WTC11 (cell line): ENCODE measurements at regions not wholly inside any gene's neighbourhood (a gene's known extent, or its start where the extent isn't known, plus 50 kb on each side); places are given as distances from the start of the nearest gene placed in this dataset.

ENCODE experiments used
- ATF1 ChIP-seq: sonication (generic); formaldehyde crosslinking; IDR thresholded peaks from 2 replicates; pipeline ENCODE4 v1.8.1; 2023; ENCODE audit warnings: mild to moderate bottlenecking, moderate library complexity, missing genetic modification reagents
- CTCF ChIP-seq: fragments of 200-600 bp; IDR thresholded peaks from 2 replicates; pipeline ENCODE4 v1.8.0; 2022; ENCODE audit warnings: antibody characterized with exemption
- TF ChIP-seq, protein P1 (sequence below): sonication (generic); formaldehyde crosslinking; IDR thresholded peaks from 2 replicates; pipeline ENCODE4 v1.8.0; 2022; ENCODE audit warnings: missing genetic modification reagents
- TF ChIP-seq, protein P2 (sequence below): sonication (generic); formaldehyde crosslinking; IDR thresholded peaks from 2 replicates; pipeline ENCODE4 v1.8.1; 2022; ENCODE audit warnings: low read depth, missing genetic modification reagents, borderline replicate concordance

DNA sequence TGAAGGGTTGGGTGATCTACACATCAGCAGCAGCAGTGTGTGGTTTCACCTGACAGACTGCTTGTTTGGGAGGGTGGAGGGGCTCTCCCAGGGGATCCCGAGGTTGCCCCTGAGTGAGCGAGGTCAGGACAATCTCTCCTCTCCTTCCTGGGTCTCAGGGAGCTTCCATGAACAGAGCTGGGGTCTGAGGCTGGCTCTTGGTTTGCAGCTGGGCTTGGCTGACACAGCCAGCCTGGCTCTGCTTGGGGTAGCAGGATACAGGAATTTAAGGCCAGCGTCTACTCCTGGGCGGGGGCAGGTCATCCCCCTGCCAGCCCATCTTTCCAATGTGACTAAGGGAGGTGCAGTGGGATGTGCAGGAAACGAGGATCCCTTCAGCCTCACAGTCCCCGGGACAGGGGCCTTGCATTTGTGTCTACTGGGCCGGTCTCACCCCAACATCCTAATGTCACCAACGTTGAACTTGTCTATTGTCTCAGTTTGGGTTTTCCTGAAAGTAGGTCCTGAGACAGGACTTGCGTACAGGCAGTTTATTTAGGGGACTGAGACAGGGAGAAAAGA is 262.6 kb upstream of the HDAC4 start:
- no peak for TF ChIP-seq CTCF
- TF ChIP-seq, protein P1, sequence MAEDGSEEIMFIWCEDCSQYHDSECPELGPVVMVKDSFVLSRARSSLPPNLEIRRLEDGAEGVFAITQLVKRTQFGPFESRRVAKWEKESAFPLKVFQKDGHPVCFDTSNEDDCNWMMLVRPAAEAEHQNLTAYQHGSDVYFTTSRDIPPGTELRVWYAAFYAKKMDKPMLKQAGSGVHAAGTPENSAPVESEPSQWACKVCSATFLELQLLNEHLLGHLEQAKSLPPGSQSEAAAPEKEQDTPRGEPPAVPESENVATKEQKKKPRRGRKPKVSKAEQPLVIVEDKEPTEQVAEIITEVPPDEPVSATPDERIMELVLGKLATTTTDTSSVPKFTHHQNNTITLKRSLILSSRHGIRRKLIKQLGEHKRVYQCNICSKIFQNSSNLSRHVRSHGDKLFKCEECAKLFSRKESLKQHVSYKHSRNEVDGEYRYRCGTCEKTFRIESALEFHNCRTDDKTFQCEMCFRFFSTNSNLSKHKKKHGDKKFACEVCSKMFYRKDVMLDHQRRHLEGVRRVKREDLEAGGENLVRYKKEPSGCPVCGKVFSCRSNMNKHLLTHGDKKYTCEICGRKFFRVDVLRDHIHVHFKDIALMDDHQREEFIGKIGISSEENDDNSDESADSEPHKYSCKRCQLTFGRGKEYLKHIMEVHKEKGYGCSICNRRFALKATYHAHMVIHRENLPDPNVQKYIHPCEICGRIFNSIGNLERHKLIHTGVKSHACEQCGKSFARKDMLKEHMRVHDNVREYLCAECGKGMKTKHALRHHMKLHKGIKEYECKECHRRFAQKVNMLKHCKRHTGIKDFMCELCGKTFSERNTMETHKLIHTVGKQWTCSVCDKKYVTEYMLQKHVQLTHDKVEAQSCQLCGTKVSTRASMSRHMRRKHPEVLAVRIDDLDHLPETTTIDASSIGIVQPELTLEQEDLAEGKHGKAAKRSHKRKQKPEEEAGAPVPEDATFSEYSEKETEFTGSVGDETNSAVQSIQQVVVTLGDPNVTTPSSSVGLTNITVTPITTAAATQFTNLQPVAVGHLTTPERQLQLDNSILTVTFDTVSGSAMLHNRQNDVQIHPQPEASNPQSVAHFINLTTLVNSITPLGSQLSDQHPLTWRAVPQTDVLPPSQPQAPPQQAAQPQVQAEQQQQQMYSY: no peak
- TF ChIP-seq ATF1 (CRISPR knock-in tag): no peak
- TF ChIP-seq, protein P2, sequence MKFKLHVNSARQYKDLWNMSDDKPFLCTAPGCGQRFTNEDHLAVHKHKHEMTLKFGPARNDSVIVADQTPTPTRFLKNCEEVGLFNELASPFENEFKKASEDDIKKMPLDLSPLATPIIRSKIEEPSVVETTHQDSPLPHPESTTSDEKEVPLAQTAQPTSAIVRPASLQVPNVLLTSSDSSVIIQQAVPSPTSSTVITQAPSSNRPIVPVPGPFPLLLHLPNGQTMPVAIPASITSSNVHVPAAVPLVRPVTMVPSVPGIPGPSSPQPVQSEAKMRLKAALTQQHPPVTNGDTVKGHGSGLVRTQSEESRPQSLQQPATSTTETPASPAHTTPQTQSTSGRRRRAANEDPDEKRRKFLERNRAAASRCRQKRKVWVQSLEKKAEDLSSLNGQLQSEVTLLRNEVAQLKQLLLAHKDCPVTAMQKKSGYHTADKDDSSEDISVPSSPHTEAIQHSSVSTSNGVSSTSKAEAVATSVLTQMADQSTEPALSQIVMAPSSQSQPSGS (CRISPR knock-in tag): no peak
